Suprapubic skin (tissue), 4 donors: ENCODE measurements at regions not wholly inside any gene's neighbourhood (a gene's known extent, or its start where the extent isn't known, plus 50 kb on each side); places are given as distances from the start of the nearest gene placed in this dataset.

ENCODE experiments used
- DNase-seq, 2 donors: peaks; one replicate each; pipeline ENCODE4 v3.0.0-alpha.2; 2019; ENCODE audit warnings: low spot score in 2 of 2
- H3K27ac ChIP-seq: fragments of 200-600 bp; sonication (generic); one replicate; pipeline ENCODE4 v1.5.1; 2019
- H3K27me3 ChIP-seq: fragments of 200-600 bp; sonication (generic); one replicate; pipeline ENCODE4 v1.5.1; 2019
- H3K36me3 ChIP-seq: fragments of 200-600 bp; sonication (generic); one replicate; pipeline ENCODE4 v1.5.1; 2019
- H3K4me1 ChIP-seq: fragments of 200-600 bp; sonication (generic); one replicate; pipeline ENCODE4 v1.5.1; 2019
- H3K4me3 ChIP-seq: fragments of 200-600 bp; sonication (generic); one replicate; pipeline ENCODE4 v1.5.1; 2019; ENCODE audit warnings: mild to moderate bottlenecking
- H3K9me3 ChIP-seq: fragments of 200-600 bp; sonication (generic); one replicate; pipeline ENCODE4 v1.5.1; 2019
- CTCF ChIP-seq, 2 donors: fragments of 200-600 bp in 1 of 2; fragments of 450-650 bp in 1 of 2; sonication (generic) in 1 of 2; IDR thresholded peaks; one replicate each; pipeline ENCODE4 v1.5.1; 2016 to 2019; ENCODE audit warnings: antibody characterized with exemption in 2 of 2, mild to moderate bottlenecking in 1 of 2, moderate library complexity in 1 of 2
- EP300 ChIP-seq: sonication (generic); formaldehyde crosslinking; IDR thresholded peaks from one replicate; pipeline ENCODE4 v1.6.1; 2017; ENCODE audit warnings: antibody characterized with exemption
- POLR2A ChIP-seq, 2 donors: fragments of 450-650 bp; IDR thresholded peaks; one replicate each; pipeline ENCODE4 v1.6.1; 2017; ENCODE audit warnings: antibody characterized with exemption in 2 of 2, mild to moderate bottlenecking in 2 of 2, moderate library complexity in 2 of 2
- POLR2AphosphoS5 ChIP-seq, 3 donors: sonication (generic); formaldehyde crosslinking; IDR thresholded peaks; one replicate each; pipeline ENCODE4 v1.6.1; 2017; ENCODE audit warnings: antibody characterized with exemption in 3 of 3
- WGBS: methylation state at CpG from one replicate; pipeline ENCODE4 v1.1.5; 2018; 5-methylcytosine and 5-hydroxymethylcytosine counted together

DNA sequence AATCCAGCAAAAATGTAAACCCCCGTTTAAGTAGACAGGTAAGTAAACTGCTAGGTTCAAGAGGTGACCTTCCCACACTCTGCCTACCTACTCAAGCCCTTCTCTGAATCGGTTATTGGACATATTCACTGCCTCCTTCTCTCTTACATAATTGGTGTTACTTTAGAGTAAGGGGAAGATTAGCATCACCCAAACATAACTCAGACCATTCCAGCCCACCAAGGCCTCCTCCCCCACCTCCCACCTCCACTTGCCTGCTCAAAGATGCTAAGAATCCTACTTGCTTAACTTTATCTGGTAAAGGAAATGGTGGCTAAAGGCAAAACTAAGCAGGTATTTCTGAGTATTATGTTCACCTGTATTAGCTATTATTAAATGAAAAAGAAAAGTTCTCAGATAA is 55.0 kb upstream of the DTNA start:
- Histone ChIP-seq H3K9me3 (no peaks in the 10 kb centered on the region), H3K4me3 (no peak overlapping the region), H3K27me3 (no peaks in the 10 kb centered on the region), H3K4me1 (peaks cover 13% of the 10 kb centered on the region), H3K27ac (no peak overlapping the region), H3K36me3 (no peaks in the 10 kb centered on the region)
- no peak for TF ChIP-seq EP300
- TF ChIP-seq POLR2A (IDR thresholded peaks at IDR 0.05), result no peak
- TF ChIP-seq CTCF (IDR thresholded peaks at IDR 0.05), result no peak
- no peak for TF ChIP-seq POLR2AphosphoS5 (IDR thresholded peaks at IDR 0.05)
- no peak for DNase-seq
- 96% methylated on average over 2 of the region's 2 CpGs for WGBS

GRCh38 chr18:34657860-34658500 is 52.1 kb upstream of the DTNA start:
- Histone ChIP-seq H3K4me1 (peaks cover 18% of the 10 kb centered on the region), H3K27me3 (no peaks in the 10 kb centered on the region), H3K4me3 (no peak overlapping the region), H3K9me3 (no peaks in the 10 kb centered on the region), H3K27ac (no peak overlapping the region), H3K36me3 (no peaks in the 10 kb centered on the region)
- WGBS, result 83% methylated on average over 4 of the region's 4 CpGs
- no peak for DNase-seq
- TF ChIP-seq POLR2A (IDR thresholded peaks at IDR 0.05), result no peak
- TF ChIP-seq EP300, result no peak
- no peak for TF ChIP-seq CTCF (IDR thresholded peaks at IDR 0.05)
- no peak for TF ChIP-seq POLR2AphosphoS5 (IDR thresholded peaks at IDR 0.05)

- TF ChIP-seq POLR2A (IDR thresholded peaks at IDR 0.05) (no peak), POLR2AphosphoS5 (IDR thresholded peaks at IDR 0.05) (no peak), CTCF (IDR thresholded peaks at IDR 0.05) (no peak), EP300 (no peak)
- H3K9me3 ChIP-seq, result no peaks in the 10 kb centered on the region
- H3K36me3 ChIP-seq, result no peaks in the 10 kb centered on the region
- H3K27ac ChIP-seq, result no peak overlapping the region
- no peaks in the 10 kb centered on the region for H3K27me3 ChIP-seq
- H3K4me1 ChIP-seq, result peaks cover 18% of the 10 kb centered on the region
- H3K4me3 ChIP-seq, result no peak overlapping the region
- DNase-seq, result peak; percentile 85 to 90
- WGBS, result 16% methylated on average over 8 of the region's 8 CpGs
Measured at GRCh38 chr18:34659579-34660517, 50.2 kb upstream of the DTNA start.
